K562 (cell line): ENCODE measurements at regions not wholly inside any gene's neighbourhood (a gene's known extent, or its start where the extent isn't known, plus 50 kb on each side); places are given as distances from the start of the nearest gene placed in this dataset.

Experiments
- ATAC-seq: fragments of 200-7000 bp; cut with Tn5 transposase; 3 replicates; pipeline ENCODE4 v1.9.1; 2020; ENCODE audit warnings: moderate library complexity
- BruUV-seq: library from RNA; stranded (reverse); fragments of 400-500 nt; replicated peaks from 2 replicates; lab custom pipeline; 2021; lab: Mats Ljungman, UMichigan
- CTCF ChIA-PET: fragments of 300-600 bp; formaldehyde crosslinking; extraction: SDS; loops from one replicate; lab custom pipeline; 2021; ENCODE audit warnings: low intra/inter-chr PET ratio; lab: Yijun Ruan, JAX
- POLR2A ChIA-PET: fragments of 300-600, 350-650 bp; sonication (Branson Sonifier 250); formaldehyde crosslinking; extraction: SDS; loops from one replicate; lab custom pipeline; 2021; ENCODE audit warnings: antibody characterized with exemption, inconsistent platforms; lab: Yijun Ruan, JAX
- DNase-seq, 4 experiments: peaks; one replicate each; pipeline versions ENCODE4 v3.0.0 to v3.0.0-alpha.2; 2011 to 2018; ENCODE audit warnings: low spot score in 3 of 4, mixed read lengths in 3 of 4; ENCODE audit errors: extremely low read depth in 1 of 4
- FAIRE-seq: peaks from 2 replicates; lab custom pipeline; 2011; peaks lifted over from hg19 to GRCh38; lab: Jason Lieb, UNC
- H2AFZ ChIP-seq: 2 replicates; pipeline ENCODE4 v1.6.0; 2011; ENCODE audit warnings: low read depth, low read length, control low read depth, inconsistent platforms
- H3K27ac ChIP-seq: fragments of 200-600 bp; 3 replicates; pipeline ENCODE4 v1.8.0; 2011; ENCODE audit warnings: low read depth, mild to moderate bottlenecking, control low read depth, inconsistent platforms, low read length, moderate library complexity, mixed read lengths; ENCODE audit errors: extremely low read depth
- H3K27me3 ChIP-seq, 2 experiments: fragments of 300-600 bp in 1 of 2; 2 replicates in 1 of 2; 3 replicates in 1 of 2; pipeline versions ENCODE4 v1.6.0 to v1.8.0; 2011; ENCODE audit warnings: inconsistent platforms in 2 of 2, low read length in 2 of 2, mild to moderate bottlenecking in 1 of 2, mixed read lengths in 1 of 2, moderate library complexity in 1 of 2; ENCODE audit not compliant: control insufficient read depth in 2 of 2, insufficient read depth in 2 of 2
- H3K36me3 ChIP-seq: fragments of 300-600 bp; 3 replicates; pipeline ENCODE4 v1.8.0; 2011; ENCODE audit warnings: mild to moderate bottlenecking, low read length, inconsistent platforms; ENCODE audit not compliant: control insufficient read depth, insufficient read depth
- H3K4me1 ChIP-seq, 2 experiments: fragments of 200-600 bp in 1 of 2; replicated peaks in 1 of 2; 2 replicates in 1 of 2; 3 replicates in 1 of 2; pipeline versions ENCODE4 v1.5.1 to v1.8.0; 2011; ENCODE audit warnings: inconsistent platforms in 2 of 2, low read length in 2 of 2, mild to moderate bottlenecking in 1 of 2, mixed read lengths in 1 of 2, moderate library complexity in 1 of 2; ENCODE audit not compliant: control insufficient read depth in 2 of 2, insufficient read depth in 2 of 2
- H3K4me2 ChIP-seq: 2 replicates; pipeline ENCODE4 v1.6.1; 2011; ENCODE audit warnings: low read length, control low read depth, inconsistent platforms, mixed read lengths; ENCODE audit not compliant: insufficient read depth
- H3K4me3 ChIP-seq: fragments of 200-600 bp; sonication (generic), shearing (Covaris generic); 2 replicates; pipeline ENCODE4 v1.5.1; 2016; ENCODE audit warnings: control low read depth, inconsistent platforms
- H3K79me2 ChIP-seq: fragments of 200-600 bp; 3 replicates; pipeline ENCODE4 v1.8.0; 2011; ENCODE audit warnings: low read length, inconsistent platforms; ENCODE audit not compliant: control insufficient read depth, insufficient read depth
- H3K9ac ChIP-seq, 2 experiments: 2 replicates each; pipeline versions ENCODE4 v1.6.0 to v1.6.1; 2011; ENCODE audit warnings: low read depth in 2 of 2, low read length in 2 of 2, control low read depth in 1 of 2, inconsistent platforms in 1 of 2, mild to moderate bottlenecking in 1 of 2, mixed read lengths in 1 of 2; ENCODE audit not compliant: insufficient read depth in 1 of 2
- H3K9me1 ChIP-seq: one replicate; pipeline ENCODE4 v1.6.0; 2011; ENCODE audit warnings: inconsistent platforms, mild to moderate bottlenecking, low read length, moderate library complexity; ENCODE audit not compliant: control insufficient read depth, insufficient read depth
- H3K9me3 ChIP-seq: replicated peaks from 2 replicates; pipeline ENCODE4 v1.5.1; 2011; ENCODE audit warnings: low read depth, low read length, inconsistent platforms; ENCODE audit not compliant: control insufficient read depth, insufficient read depth
- H4K20me1 ChIP-seq: replicated peaks from 2 replicates; pipeline ENCODE4 v1.6.1; 2011; ENCODE audit warnings: low read length, inconsistent platforms, mixed read lengths; ENCODE audit not compliant: control insufficient read depth, insufficient read depth
- CCAR2 ChIP-seq: fragments of 200-400 bp; formaldehyde crosslinking; IDR thresholded peaks from 2 replicates; pipeline ENCODE4 v1.6.1; 2017; ENCODE audit warnings: mild to moderate bottlenecking, low read depth, low read length
- E2F4 ChIP-seq: sonication (generic); formaldehyde crosslinking; IDR thresholded peaks from 2 replicates; pipeline ENCODE4 v1.8.0; 2022; ENCODE audit warnings: mild to moderate bottlenecking, low read depth, missing genetic modification reagents
- ELF1 ChIP-seq: fragments of 200-800 bp; sonication (Bioruptor generic); IDR thresholded peaks from 2 replicates; pipeline ENCODE4 v1.6.1; 2016; ENCODE audit warnings: missing genetic modification characterization, missing compliant biosample characterization
- HMG20A ChIP-seq: fragments of 450-650 bp; formaldehyde crosslinking; conservative IDR thresholded peaks from 2 replicates; pipeline ENCODE4 v1.4.0; 2020; ENCODE audit warnings: mild to moderate bottlenecking, mixed read lengths
- KDM5B ChIP-seq: fragments of 200-600 bp; sonication (generic); IDR thresholded peaks from 2 replicates; pipeline ENCODE4 v1.6.1; 2012; ENCODE audit warnings: low read depth, mild to moderate bottlenecking, moderate library complexity, low read length, control low read depth, inconsistent platforms; ENCODE audit not compliant: insufficient replicate concordance
- PML ChIP-seq: IDR thresholded peaks from 2 replicates; pipeline ENCODE4 v1.6.1; 2012; ENCODE audit warnings: low read length, inconsistent platforms
- PRMT5 ChIP-seq: sonication (generic); formaldehyde crosslinking; IDR thresholded peaks from 2 replicates; pipeline ENCODE4 v1.5.0; 2020; ENCODE audit warnings: missing genetic modification reagents
- PTRF ChIP-seq: fragments of 450-650 bp; IDR thresholded peaks from 2 replicates; pipeline ENCODE4 v1.6.1; 2016; ENCODE audit warnings: mild to moderate bottlenecking, missing genetic modification characterization, missing compliant biosample characterization
- SRF ChIP-seq, 2 experiments: fragments of 250-450, 450-650 bp in 1 of 2; sonication (Bioruptor Pico) in 1 of 2; sonication (generic) in 1 of 2; formaldehyde crosslinking; IDR thresholded peaks; 2 replicates each; pipeline versions ENCODE4 v1.5.0 to v1.5.1; 2020 to 2022; ENCODE audit warnings: mild to moderate bottlenecking in 1 of 2, missing genetic modification reagents in 1 of 2
- TAF1 ChIP-seq: IDR thresholded peaks from 2 replicates; pipeline ENCODE4 v1.6.1; 2011; ENCODE audit warnings: mild to moderate bottlenecking, low read length, moderate library complexity; ENCODE audit not compliant: insufficient read depth, control insufficient read depth, severe bottlenecking; ENCODE audit errors: extremely low read depth
- ZNF12 ChIP-seq: sonication (generic); formaldehyde crosslinking; IDR thresholded peaks from 2 replicates; pipeline ENCODE4 v1.4.0; 2020; ENCODE audit warnings: mild to moderate bottlenecking, missing genetic modification reagents
- ZNF347 ChIP-seq: fragments of 450-650 bp; formaldehyde crosslinking; IDR thresholded peaks from 2 replicates; pipeline ENCODE4 v1.4.0; 2020; ENCODE audit warnings: low read depth, mild to moderate bottlenecking, moderate library complexity
- ZNF518B ChIP-seq: fragments of 250-450 bp; sonication (Bioruptor Pico); IDR thresholded peaks from 2 replicates; pipeline ENCODE4 v1.5.0; 2021; ENCODE audit warnings: mild to moderate bottlenecking, moderate library complexity
- ZSCAN29 ChIP-seq: fragments of 450-650 bp; IDR thresholded peaks from 2 replicates; pipeline ENCODE4 v1.6.1; 2017
- WGBS: fragments of 100-300 bp; shearing (Covaris generic); methylation state at CpG from one replicate; pipeline ENCODE4 v1.1.6; 2016; ENCODE audit warnings: low coverage, mixed read lengths; ENCODE audit not compliant: insufficient coverage; ENCODE audit errors: missing lambda C conversion rate; 5-methylcytosine and 5-hydroxymethylcytosine counted together
- in situ Hi-C: fragments of 300-500 bp; cut with MboI; formaldehyde crosslinking; loops from 4 replicates; pipeline ENCODE4 v1.15.0; 2018; ENCODE audit warnings: inconsistent platforms, mixed read lengths
- intact Hi-C: fragments of 100-400 bp; cut with micrococcal nuclease; formaldehyde crosslinking; loops from 2 replicates; pipeline ENCODE4 v1.14.2; 2022

- intact Hi-C loops = no loop called here
- TF ChIP-seq PML (no peak), ZNF12 (CRISPR knock-in tag) (no peak), CCAR2 (no peak), SRF (CRISPR knock-in tag; IDR thresholded peaks at IDR 0.05) (no peak), PRMT5 (CRISPR knock-in tag) (no peak), PTRF (no peak), ZSCAN29 (no peak), ZNF347 (CRISPR knock-in tag) (no peak), E2F4 (no peak), ZNF518B (CRISPR knock-in tag) (no peak), ELF1 (tag) (no peak), KDM5B (no peak), TAF1 (no peak), HMG20A (CRISPR knock-in tag) (no peak)
- DNase-seq (no peak), ATAC-seq (no peak), FAIRE-seq (no peak)
- H4K20me1 ChIP-seq = no peaks in the 10 kb centered on the region
- no peak overlapping the region for H3K27ac ChIP-seq
- no peak overlapping the region for H3K4me3 ChIP-seq
- no peaks in the 10 kb centered on the region for H3K9me1 ChIP-seq
- H3K9me3 ChIP-seq = no peaks in the 10 kb centered on the region
- POLR2A ChIA-PET = no interaction called here
- no peaks in the 10 kb centered on the region for H3K36me3 ChIP-seq
- no peaks in the 10 kb centered on the region for H3K27me3 ChIP-seq
- no peak overlapping the region for H2AFZ ChIP-seq
- no peaks in the 10 kb centered on the region for H3K4me1 ChIP-seq
- in situ Hi-C loops = no loop called here
- CTCF ChIA-PET = no interaction called here
- WGBS = 5% methylated on average over 32 of the region's 36 CpGs
- no peaks in the 10 kb centered on the region for H3K79me2 ChIP-seq
- no TSS peak for BruUV-seq
- H3K4me2 ChIP-seq = no peak overlapping the region
- no peak overlapping the region for H3K9ac ChIP-seq
Measured at GRCh38 chr15:47184908-47185801, 532.1 kb upstream of the SEMA6D start.
